T-cell (primary cell): ENCODE measurements at regions not wholly inside any gene's neighbourhood (a gene's known extent, or its start where the extent isn't known, plus 50 kb on each side); places are given as distances from the start of the nearest gene placed in this dataset.

Experiments
- ATAC-seq, 4 experiments: fragments of 200-7000 bp in 3 of 4; fragments of 150-1000 bp in 1 of 4; cut with Tn5 transposase; replicated peaks in 1 of 4; 1 replicate in 3 of 4; 2 replicates in 1 of 4; pipeline ENCODE4 v1.10.0; 2021; ENCODE audit warnings: moderate library complexity in 3 of 4, mild to moderate bottlenecking in 2 of 4, moderate number of reproducible peaks in 1 of 4
- CTCF ChIA-PET, 2 donors: fragments of 300-600 bp; sonication (Branson Sonifier 250); formaldehyde crosslinking; loops; one replicate each; lab custom pipeline; 2022; ENCODE audit warnings: antibody characterized with exemption in 2 of 2; lab: Charles Lee
- POLR2A ChIA-PET, 2 donors: fragments of 300-600 bp; sonication (Branson Sonifier 250); formaldehyde crosslinking; loops; one replicate each; lab custom pipeline; 2022; ENCODE audit warnings: antibody characterized with exemption in 2 of 2; lab: Charles Lee
- DNase-seq, 35 experiments: peaks; one replicate each; pipeline versions ENCODE4 v3.0.0 to v3.0.0-alpha.2; 2013 to 2023
- H3K27ac ChIP-seq: one replicate; pipeline ENCODE4 v1.5.1; 2013; ENCODE audit warnings: low read length
- H3K27me3 ChIP-seq, 2 experiments: replicated peaks in 1 of 2; 1 replicate in 1 of 2; 2 replicates in 1 of 2; pipeline versions ENCODE4 v1.6.1 to v1.7.0; 2013; ENCODE audit warnings: low read length in 1 of 2, mixed read lengths in 1 of 2; ENCODE audit not compliant: control insufficient read depth in 2 of 2, insufficient read depth in 2 of 2; ENCODE audit errors: extremely low read depth in 1 of 2
- H3K36me3 ChIP-seq, 2 donors: 1 replicate in 1 of 2; 2 replicates in 1 of 2; pipeline versions ENCODE4 v1.6.1 to v1.7.0; 2013; ENCODE audit warnings: low read length in 1 of 2; ENCODE audit not compliant: control insufficient read depth in 2 of 2, insufficient read depth in 1 of 2; ENCODE audit errors: extremely low read depth in 1 of 2
- H3K4me1 ChIP-seq, 2 experiments: 1 replicate in 1 of 2; 2 replicates in 1 of 2; pipeline versions ENCODE4 v1.6.1 to v1.7.0; 2013; ENCODE audit warnings: low read length in 2 of 2, mixed read lengths in 1 of 2; ENCODE audit not compliant: insufficient read depth in 2 of 2, control insufficient read depth in 1 of 2; ENCODE audit errors: extremely low read depth in 1 of 2
- H3K4me3 ChIP-seq, 2 donors: 1 replicate in 1 of 2; 2 replicates in 1 of 2; pipeline versions ENCODE4 v1.5.1 to v1.7.0; 2013; ENCODE audit warnings: mild to moderate bottlenecking in 2 of 2, low read length in 1 of 2, moderate library complexity in 1 of 2; ENCODE audit not compliant: control insufficient read depth in 1 of 2; ENCODE audit errors: extremely low read depth in 1 of 2
- H3K9me3 ChIP-seq: 2 replicates; pipeline ENCODE4 v1.7.0; 2013
- H3K27ac Mint-ChIP-seq, 2 donors: one replicate each; pipeline ENCODE4 v1.8.0; 2020 to 2021; ENCODE audit warnings: mild to moderate bottlenecking in 2 of 2, mixed read lengths in 2 of 2
- H3K27me3 Mint-ChIP-seq, 2 donors: one replicate each; pipeline ENCODE4 v1.8.0; 2021 to 2022; ENCODE audit warnings: mixed read lengths in 2 of 2
- H3K36me3 Mint-ChIP-seq: one replicate; pipeline ENCODE4 v1.8.0; 2021; ENCODE audit warnings: mixed read lengths
- H3K4me1 Mint-ChIP-seq, 3 donors: one replicate each; pipeline ENCODE4 v1.8.0; 2020 to 2022; ENCODE audit warnings: mixed read lengths in 3 of 3, mild to moderate bottlenecking in 1 of 3
- H3K4me3 Mint-ChIP-seq, 3 donors: one replicate each; pipeline ENCODE4 v1.8.0; 2020 to 2022; ENCODE audit warnings: mild to moderate bottlenecking in 3 of 3, mixed read lengths in 3 of 3, moderate library complexity in 3 of 3
- H3K9me3 Mint-ChIP-seq, 3 donors: one replicate each; pipeline ENCODE4 v1.8.0; 2020 to 2022; ENCODE audit warnings: mixed read lengths in 3 of 3
- WGBS: methylation state at CpG from one replicate; pipeline ENCODE4 v1.1.5; 2013; ENCODE audit warnings: missing lambda C conversion rate; ENCODE audit not compliant: insufficient coverage; 5-methylcytosine and 5-hydroxymethylcytosine counted together

- no peak for ATAC-seq
- no peak overlapping the region for H3K4me3 Mint-ChIP-seq
- POLR2A ChIA-PET: no interaction called here
These were observed 354.8 kb upstream of the TMEM132C start for GRCh38 chr12:127912035-127912665.

GRCh38 chr12:127923501-127923900 lies 343.5 kb upstream of the TMEM132C start:
- no peaks in the 10 kb centered on the region for H3K27me3 ChIP-seq
- Mint-ChIP-seq H3K36me3 (no peaks in the 10 kb centered on the region), H3K27me3 (no peaks in the 10 kb centered on the region), H3K4me1 (no peaks in the 10 kb centered on the region), H3K9me3 (peaks cover 0 to 17% (median 13%) of the 10 kb centered on the region in 3 donors), H3K4me3 (no peak overlapping the region), H3K27ac (no peak overlapping the region)
- 80% methylated on average over 1 of the region's 6 CpGs for WGBS
- H3K4me3 ChIP-seq: no peak overlapping the region
- H3K36me3 ChIP-seq: no peaks in the 10 kb centered on the region
- DNase-seq (no peak), ATAC-seq (no peak)
- no peak overlapping the region for H3K27ac ChIP-seq
- no peaks in the 10 kb centered on the region for H3K4me1 ChIP-seq
- POLR2A ChIA-PET: no interaction called here
- CTCF ChIA-PET: no interaction called here
- no peaks in the 10 kb centered on the region for H3K9me3 ChIP-seq

More at GRCh38 chr12:127912035-127912665, 354.8 kb upstream of the TMEM132C start:
- no peak for DNase-seq
- 92% methylated on average over 8 of the region's 11 CpGs for WGBS
- no peaks in the 10 kb centered on the region for H3K36me3 ChIP-seq
- Mint-ChIP-seq H3K27me3 (no peaks in the 10 kb centered on the region), H3K4me1 (no peaks in the 10 kb centered on the region), H3K27ac (no peak overlapping the region), H3K9me3 (peaks cover 0 to 7% (median 4%) of the 10 kb centered on the region in 3 donors), H3K36me3 (no peaks in the 10 kb centered on the region)
- no peak overlapping the region for H3K27ac ChIP-seq
- H3K9me3 ChIP-seq: no peaks in the 10 kb centered on the region
- CTCF ChIA-PET: no interaction called here
- no peak overlapping the region for H3K4me3 ChIP-seq
- H3K4me1 ChIP-seq: no peaks in the 10 kb centered on the region
- no peaks in the 10 kb centered on the region for H3K27me3 ChIP-seq

GRCh38 chr12:127925971-127926370 lies 341.0 kb upstream of the TMEM132C start:
- Mint-ChIP-seq H3K27ac (no peak overlapping the region), H3K27me3 (no peaks in the 10 kb centered on the region), H3K4me1 (no peaks in the 10 kb centered on the region), H3K36me3 (no peaks in the 10 kb centered on the region), H3K4me3 (no peak overlapping the region), H3K9me3 (peaks cover 0 to 12% (median 8%) of the 10 kb centered on the region in 3 donors)
- ATAC-seq: no peak
- H3K27me3 ChIP-seq: no peaks in the 10 kb centered on the region
- no peaks in the 10 kb centered on the region for H3K36me3 ChIP-seq
- no peak for DNase-seq
- no peak overlapping the region for H3K4me3 ChIP-seq
- POLR2A ChIA-PET: no interaction called here
- no peak overlapping the region for H3K27ac ChIP-seq
- CTCF ChIA-PET: no interaction called here
- H3K9me3 ChIP-seq: no peaks in the 10 kb centered on the region
- WGBS: 92% methylated on average over 2 of the region's 4 CpGs
- H3K4me1 ChIP-seq: no peaks in the 10 kb centered on the region

GRCh38 chr12:127928178-127928577 lies 338.8 kb upstream of the TMEM132C start:
- Histone ChIP-seq H3K27me3 (no peaks in the 10 kb centered on the region), H3K9me3 (no peaks in the 10 kb centered on the region), H3K4me1 (no peaks in the 10 kb centered on the region), H3K27ac (no peak overlapping the region), H3K36me3 (no peaks in the 10 kb centered on the region), H3K4me3 (no peak overlapping the region)
- H3K27ac Mint-ChIP-seq: no peak overlapping the region
- H3K9me3 Mint-ChIP-seq: peaks cover 0 to 8% (median 3%) of the 10 kb centered on the region in 3 donors
- no CpG with 5 or more reads among the region's 5 CpGs for WGBS
- DNase-seq: no peak
- no peaks in the 10 kb centered on the region for H3K27me3 Mint-ChIP-seq
- no peak overlapping the region for H3K4me3 Mint-ChIP-seq
- ChIA-PET POLR2A (no interaction called here), CTCF (no interaction called here)
- H3K36me3 Mint-ChIP-seq: no peaks in the 10 kb centered on the region
- no peaks in the 10 kb centered on the region for H3K4me1 Mint-ChIP-seq
- ATAC-seq: no peak

- no peaks in the 10 kb centered on the region for H3K27me3 Mint-ChIP-seq
- DNase-seq (no peak), ATAC-seq (no peak)
- H3K4me3 ChIP-seq: no peak overlapping the region
- no peaks in the 10 kb centered on the region for H3K9me3 ChIP-seq
- peaks cover 0 to 8% (median 3%) of the 10 kb centered on the region in 3 donors for H3K9me3 Mint-ChIP-seq
- H3K36me3 Mint-ChIP-seq: no peaks in the 10 kb centered on the region
- ChIA-PET CTCF (no interaction called here), POLR2A (no interaction called here)
- WGBS: no CpG with 5 or more reads among the region's 3 CpGs
- no peaks in the 10 kb centered on the region for H3K36me3 ChIP-seq
- H3K4me3 Mint-ChIP-seq: no peak overlapping the region
- no peak overlapping the region for H3K27ac ChIP-seq
- no peak overlapping the region for H3K27ac Mint-ChIP-seq
- no peaks in the 10 kb centered on the region for H3K4me1 ChIP-seq
- no peaks in the 10 kb centered on the region for H3K4me1 Mint-ChIP-seq
- no peaks in the 10 kb centered on the region for H3K27me3 ChIP-seq
These were observed 338.1 kb upstream of the TMEM132C start for GRCh38 chr12:127928615-127929571.

GRCh38 chr12:127930122-127930521 lies 336.8 kb upstream of the TMEM132C start:
- ATAC-seq (no peak), DNase-seq (no peak)
- Mint-ChIP-seq H3K4me1 (no peaks in the 10 kb centered on the region), H3K27me3 (no peaks in the 10 kb centered on the region), H3K27ac (no peak overlapping the region), H3K9me3 (peaks cover 0 to 8% (median 0%) of the 10 kb centered on the region in 3 donors), H3K36me3 (no peaks in the 10 kb centered on the region), H3K4me3 (no peak overlapping the region)
- 49% methylated on average over 4 of the region's 5 CpGs for WGBS
- no peaks in the 10 kb centered on the region for H3K4me1 ChIP-seq
- H3K36me3 ChIP-seq: no peaks in the 10 kb centered on the region
- POLR2A ChIA-PET: no interaction called here
- no peaks in the 10 kb centered on the region for H3K9me3 ChIP-seq
- no peak overlapping the region for H3K4me3 ChIP-seq
- H3K27ac ChIP-seq: no peak overlapping the region
- no peaks in the 10 kb centered on the region for H3K27me3 ChIP-seq
- CTCF ChIA-PET: no interaction called here
